Activated CD4-positive, alpha-beta T cell treated with anti-CD3 and anti-CD28 coated beads for 4 hours (primary cell): ENCODE measurements at regions not wholly inside any gene's neighbourhood (a gene's known extent, or its start where the extent isn't known, plus 50 kb on each side); places are given as distances from the start of the nearest gene placed in this dataset.

Experiments
- DNase-seq, 2 donors: peaks; one replicate each; pipeline ENCODE4 v3.0.0-alpha.2; 2020

DNA sequence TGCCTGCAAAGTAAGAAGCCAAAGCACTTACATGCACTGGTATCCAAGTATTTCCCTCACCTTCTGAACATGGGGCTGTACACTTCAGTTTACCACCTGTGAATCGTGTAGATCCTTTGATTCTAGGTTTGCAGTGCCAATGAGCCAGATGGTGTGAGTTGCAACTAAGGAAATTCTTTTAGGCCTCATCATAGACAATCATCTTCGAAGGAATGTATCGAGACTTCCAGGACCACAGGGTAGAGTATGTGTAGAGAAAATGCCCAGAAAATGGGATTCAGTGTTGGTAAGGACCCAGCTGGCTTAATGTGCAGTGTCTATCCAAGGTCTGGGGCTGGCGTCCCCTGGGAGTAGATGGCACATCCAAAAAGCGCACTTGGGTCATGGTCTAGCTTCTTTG is 323.2 kb upstream of the TPM1 start:
- DNase-seq, result no peak

DNA sequence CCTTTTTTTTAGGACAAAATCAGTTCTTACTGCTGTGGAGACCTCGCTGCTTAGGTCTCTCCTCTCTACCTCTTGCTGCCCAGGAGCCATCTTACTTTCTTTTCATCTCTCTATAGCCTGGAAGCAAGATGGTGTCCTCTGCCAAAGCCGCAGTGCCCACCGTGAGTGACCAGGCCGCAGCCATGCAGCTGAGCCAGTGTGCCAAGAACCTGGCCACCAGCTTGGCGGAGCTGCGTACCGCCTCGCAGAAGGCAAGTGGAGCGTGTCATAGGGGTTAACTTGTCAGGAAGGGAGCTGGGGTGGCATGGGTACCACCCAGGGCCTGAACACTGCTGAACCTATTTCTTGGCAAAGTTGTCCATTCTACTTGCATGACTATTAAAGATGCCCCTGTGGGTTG is 320.3 kb upstream of the TPM1 start:
- DNase-seq, result no peak

DNA sequence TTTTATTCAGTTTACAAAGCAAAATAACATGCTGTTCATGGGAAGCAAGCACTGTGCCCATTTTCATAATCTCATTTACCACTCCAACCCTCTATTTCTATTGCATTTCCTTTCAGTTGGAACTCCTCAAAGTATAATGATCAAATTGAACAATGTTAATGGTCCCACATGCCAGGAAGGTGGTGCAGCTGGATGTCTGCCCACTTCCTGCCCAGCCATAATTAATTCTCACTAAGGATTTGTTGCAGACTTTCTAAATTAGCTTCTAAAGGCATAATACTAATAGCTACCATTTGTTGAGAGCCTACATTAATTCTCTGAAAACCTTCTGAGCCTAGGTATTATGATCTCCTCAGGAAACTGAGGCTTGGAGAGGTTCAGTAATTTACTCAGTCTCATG is 316.1 kb upstream of the TPM1 start:
- DNase-seq, result no peak

DNA sequence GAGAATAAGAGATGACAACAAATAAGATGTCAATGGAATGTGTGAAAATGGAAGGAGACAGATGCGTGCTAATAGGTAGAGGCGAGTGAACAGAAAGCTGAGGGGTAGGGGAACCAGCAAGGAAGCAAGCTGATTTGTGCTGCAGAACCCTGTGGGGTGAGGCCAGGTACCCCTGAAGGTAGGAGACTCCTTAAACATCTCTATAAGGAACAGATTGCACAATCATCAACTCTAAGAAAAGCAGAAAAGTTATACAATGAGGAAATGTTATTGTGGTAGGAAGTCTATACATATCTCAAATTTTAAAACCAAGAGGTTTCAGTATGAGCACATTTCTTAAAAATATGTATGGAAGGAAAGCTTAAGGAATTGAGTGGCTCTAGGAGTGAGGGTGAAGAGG is 315.0 kb upstream of the TPM1 start:
- no peak for DNase-seq

DNA sequence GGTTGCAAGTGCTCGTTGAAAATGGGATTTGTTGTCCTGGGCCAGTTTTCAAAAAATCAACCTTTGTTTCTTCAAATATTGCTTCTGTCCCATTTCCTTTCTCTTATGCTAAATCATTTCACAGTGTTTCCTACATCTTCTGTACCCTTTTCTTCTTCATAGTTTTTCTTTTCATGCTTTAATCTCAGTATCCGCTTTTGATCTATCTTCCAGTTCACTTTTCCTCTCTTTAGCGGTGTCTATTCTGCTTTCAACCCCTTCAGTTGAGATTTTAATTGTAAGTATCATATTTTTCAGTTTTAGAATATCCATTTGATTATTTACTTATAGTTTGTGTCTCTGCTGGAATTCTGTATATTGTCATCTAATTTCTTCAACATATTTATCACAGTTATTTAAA is 311.7 kb upstream of the TPM1 start:
- DNase-seq, result no peak

DNA sequence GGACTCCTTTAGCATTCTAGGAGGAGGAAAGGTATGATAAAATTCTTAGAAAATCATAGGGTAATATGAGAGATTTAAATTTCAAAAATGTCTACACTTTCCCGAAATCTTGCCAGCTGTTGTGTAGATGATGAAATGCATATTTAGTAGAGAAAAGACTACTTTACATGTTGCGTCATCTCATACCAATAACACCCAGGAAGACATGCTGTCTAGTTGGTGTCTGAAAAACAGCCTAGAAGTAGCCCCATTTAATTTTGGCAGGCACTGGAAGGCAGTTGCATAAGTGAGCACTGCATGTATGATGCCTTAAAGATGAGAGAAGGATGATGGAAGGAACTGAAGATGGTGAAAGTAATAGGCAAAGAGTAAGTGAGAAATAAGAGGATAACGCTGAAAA is 310.5 kb upstream of the TPM1 start:
- DNase-seq, result no peak

DNA sequence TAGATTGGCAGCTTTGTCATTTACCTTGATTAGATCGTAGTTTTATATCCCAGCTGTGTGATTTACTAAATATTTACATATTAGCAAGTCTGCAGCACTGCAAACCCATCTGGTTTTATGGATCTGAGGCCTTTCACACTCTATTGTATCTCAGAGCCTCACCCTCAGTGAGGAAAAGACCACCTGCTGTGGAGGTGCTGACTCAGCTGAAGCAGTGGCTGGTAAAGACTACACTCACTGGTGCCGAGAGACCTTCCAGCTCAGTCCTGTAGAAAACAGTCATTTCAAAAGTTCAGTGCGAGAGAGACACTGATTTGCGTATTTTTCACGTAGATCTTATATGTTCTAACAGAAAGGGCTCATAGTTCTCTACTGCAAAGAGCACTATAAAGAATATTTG is 307.8 kb upstream of the TPM1 start:
- DNase-seq, result no peak

DNA sequence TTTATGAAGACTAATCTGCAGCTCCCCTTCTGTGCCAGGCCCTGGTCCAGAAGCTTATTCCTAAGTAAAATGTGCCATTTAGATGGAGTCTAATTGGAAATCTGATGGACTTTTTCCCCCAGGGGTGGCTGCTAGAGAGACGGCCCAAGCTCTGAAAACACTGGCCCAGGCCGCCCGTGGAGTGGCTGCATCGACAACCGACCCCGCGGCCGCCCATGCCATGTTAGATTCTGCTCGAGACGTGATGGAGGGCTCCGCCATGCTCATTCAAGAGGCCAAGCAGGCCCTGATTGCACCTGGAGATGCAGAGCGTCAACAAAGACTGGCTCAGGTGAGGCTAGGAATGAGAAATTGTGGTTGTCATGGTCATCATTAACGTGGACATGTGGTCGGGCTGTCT is 305.8 kb upstream of the TPM1 start:
- no peak for DNase-seq

DNA sequence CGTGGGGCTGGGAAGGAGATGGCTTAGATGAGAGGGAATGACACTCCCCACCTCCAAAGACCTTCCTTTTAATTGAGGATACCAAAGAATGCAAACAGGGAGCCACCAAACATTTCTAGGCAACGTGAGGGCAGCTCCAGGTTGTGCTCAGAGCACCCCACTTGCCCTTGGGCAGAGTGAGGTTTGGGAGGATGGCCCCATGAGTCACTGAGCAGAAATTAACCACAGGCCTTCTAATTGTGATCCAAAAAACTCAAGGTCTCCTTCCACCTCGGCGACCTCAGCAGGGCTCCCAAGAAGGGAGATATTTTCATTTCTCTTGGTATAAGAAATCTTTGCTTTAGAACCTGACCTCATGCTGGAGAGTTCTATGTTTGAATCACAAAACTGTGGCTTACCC is 305.0 kb upstream of the TPM1 start:
- no peak for DNase-seq

DNA sequence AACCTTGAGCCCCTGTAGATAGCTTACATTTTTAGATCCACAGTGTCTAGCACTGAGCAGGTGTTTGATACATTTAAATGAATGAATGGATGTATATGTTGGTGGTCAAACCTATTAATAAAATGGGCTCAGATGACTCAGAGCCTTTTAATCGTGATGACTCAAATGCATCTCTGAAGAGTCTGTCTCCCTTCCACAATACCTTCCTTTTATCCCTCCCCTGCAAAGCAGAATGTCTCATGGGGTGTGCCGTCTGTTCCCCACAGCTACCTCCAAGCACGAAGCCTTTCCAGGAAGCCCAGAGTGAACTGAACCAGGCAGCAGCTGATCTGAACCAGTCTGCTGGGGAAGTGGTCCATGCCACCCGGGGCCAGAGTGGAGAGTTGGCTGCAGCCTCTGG is 303.5 kb upstream of the TPM1 start:
- no peak for DNase-seq

DNA sequence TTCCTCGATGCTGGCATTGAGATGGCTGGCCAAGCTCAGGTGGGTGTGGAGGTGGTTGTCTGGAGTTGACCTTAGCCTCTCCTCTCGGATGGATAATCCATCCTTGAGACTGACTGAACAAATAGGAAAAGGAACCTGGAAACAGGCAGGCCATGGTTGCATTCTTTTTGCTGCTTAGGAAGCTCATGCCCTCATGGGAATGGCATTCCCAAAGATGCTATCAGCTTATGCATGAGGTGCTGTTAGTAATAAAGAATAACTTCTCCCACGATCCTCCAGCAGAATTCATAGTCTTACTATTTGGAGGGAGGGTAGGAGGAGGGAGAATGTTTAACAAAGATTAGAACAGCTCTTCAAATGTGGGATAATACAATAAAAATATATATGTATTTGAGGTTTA is 303.0 kb upstream of the TPM1 start:
- DNase-seq, result no peak

DNA sequence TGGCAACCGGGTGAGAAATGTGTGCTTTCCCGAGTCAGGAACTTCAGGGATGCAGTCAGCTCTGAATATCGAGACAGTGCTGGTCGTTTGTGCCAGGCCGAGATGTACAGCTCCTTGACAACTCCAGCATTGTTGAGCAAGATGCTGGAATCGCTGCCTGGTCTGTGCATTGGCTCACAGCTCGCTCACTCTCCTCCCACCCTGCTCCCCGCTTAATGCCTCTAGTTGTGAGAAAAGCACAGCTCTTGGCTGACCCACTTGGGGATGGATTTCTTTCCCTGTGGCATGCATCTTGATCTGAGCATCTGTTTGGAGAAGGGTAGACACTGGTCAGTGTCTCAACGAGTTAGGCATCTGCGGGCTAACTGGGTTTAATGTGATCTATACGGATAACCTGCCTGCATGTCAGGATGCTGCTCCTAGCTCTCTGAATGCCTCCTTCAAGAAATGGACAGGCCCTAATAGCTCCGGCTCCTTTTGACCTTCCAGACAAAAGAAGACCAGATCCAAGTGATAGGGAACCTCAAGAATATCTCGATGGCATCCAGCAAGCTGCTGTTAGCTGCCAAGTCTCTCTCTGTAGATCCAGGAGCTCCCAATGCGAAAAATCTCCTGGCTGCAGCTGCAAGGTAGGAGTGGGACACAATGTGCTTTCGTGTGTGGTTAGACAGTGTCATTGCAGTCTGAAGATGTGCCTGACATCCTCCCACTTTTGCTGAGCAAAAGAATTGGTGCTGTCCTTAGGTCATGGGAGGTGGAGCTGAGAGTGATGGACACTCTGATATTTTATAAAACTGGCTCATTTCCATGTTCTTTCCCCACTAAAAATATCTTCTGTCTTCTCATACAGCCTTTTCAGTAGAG is 302.2 kb upstream of the TPM1 start:
- no peak for DNase-seq

DNA sequence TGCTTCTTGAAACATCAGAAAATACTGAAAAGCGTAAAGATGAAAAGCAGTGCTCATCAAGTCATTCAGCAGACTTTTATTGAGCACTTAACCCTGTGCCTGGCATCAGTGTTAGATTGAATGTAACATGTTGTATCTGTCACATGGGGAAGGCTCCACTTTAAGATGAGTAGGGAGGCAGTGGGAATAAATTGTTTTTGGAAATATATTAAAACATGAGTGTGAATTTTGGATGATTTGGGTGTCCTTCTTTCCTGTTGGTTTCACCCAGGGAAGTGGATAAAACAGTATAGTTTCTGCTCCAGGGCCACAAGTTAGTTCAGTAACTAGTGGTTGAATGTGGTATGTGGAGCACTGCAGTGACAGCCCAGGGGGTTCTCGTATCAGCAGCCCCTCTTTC is 301.4 kb upstream of the TPM1 start:
- no peak for DNase-seq

DNA sequence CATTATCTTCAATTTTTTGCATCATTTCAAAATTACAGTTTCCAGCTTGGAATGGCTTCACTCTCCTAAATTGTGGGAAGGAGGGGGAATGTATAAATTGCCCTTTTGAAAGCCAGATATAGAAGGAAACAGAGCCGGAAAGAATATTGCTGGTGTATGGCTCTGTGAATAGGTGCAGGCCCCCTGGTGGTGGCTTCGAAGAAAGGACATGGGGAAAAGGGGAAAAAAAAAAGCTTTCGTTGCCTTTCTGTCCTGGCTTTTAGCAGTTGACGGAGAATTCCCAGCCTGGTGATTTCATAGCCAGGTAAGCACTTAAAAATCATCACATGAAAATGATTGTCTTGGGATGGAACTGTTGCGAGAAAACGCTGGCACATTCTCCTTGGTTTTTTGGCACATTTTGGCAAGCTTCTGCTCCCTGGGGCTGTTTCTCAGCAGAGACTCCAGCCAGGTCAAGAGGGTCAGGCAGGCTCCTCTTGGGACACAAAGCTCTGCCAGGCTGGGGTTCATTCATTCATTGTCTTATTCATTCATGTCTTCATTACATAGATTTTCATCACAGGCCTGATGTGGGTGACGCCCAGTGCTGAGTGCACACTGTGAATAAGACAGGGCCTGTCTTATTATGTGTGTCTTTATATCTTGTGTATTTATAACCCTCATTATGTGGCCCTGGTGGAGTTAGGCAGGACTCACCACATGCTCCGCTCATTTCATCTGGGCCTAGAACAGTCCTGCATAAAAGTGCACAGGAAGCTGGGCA is 300.0 kb upstream of the TPM1 start:
- peak; percentile 19 to 21 for DNase-seq

DNA sequence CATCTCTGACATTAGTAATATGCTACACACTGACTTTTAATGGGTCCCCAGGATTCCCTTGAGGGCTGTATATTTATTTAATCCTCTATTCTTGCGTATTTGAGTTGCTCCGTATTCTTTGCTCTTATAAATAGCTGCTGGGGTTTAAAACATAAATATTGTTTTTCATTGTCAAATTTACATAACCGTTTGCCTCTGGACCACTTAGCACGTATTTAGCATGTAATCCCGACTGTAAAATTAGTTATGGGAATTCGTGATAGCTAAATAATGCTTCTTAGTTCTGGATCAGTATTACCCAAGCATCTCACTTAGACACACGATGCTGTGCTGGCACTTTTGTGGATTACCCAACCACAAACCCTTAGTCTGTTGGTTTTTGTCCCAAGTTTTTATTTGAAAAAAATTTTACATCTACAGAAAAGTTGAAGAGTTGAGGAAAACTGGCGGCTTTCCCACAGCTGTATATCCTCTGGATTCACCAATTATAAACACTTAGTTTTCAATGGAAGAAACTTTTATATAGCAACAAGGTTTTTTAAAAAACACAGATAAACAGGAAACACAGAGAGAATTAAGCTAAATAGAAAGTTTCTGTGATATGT is 296.8 kb upstream of the TPM1 start:
- no peak for DNase-seq

DNA sequence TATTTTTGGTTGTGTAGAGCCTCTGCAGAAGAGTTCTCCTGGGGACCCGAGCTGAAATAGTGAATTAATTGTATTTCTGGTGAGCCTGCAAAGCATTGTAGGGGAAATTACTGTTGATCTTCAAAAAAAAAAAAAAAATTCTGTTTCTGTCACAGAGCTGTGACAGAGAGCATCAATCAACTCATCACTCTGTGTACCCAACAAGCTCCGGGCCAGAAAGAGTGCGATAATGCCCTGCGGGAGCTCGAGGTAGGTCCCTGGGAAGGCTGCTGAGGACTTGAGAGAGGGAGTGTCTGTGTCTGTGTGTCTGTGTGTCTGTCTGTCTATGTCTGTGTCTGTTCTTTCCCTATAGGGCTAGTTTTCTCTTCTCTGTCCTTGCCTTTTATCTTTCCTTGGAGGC is 294.4 kb upstream of the TPM1 start:
- no peak for DNase-seq

DNA sequence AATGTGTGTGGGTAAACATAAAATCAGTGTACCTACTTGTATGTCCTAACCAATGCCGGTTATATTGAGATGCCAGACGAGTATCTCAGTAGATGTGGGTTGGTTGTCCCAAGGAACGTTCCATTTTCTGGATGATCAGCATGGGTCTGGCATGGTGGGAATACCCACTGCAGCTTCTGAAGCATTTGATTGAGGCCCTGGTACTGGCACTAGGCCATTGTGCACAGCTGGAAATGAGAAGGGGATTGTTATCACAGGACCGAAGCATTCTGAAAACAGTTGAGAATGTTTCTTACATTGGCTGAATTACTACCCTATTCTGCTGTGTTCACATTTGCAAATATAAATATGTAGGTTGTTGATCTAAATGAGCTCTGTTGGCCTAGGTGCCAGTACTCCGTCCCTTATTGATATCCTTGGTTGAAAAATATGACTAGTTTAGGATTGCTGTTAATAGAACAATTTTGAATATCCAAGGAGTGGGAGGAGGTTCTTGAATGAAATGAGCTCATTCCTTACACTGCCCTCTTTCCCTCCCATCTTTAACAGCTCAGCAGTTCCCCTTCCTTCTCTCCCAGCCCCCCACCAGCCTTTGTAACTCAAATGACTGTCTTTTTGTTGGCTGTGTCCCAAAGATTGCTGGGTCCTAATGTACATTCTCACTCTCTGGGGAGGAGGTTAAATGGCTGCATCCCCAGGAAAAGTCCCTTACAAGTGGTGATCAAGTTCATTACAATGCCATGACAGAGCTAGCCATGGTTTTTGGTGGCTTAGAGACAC is 293.3 kb upstream of the TPM1 start:
- DNase-seq, result no peak

DNA sequence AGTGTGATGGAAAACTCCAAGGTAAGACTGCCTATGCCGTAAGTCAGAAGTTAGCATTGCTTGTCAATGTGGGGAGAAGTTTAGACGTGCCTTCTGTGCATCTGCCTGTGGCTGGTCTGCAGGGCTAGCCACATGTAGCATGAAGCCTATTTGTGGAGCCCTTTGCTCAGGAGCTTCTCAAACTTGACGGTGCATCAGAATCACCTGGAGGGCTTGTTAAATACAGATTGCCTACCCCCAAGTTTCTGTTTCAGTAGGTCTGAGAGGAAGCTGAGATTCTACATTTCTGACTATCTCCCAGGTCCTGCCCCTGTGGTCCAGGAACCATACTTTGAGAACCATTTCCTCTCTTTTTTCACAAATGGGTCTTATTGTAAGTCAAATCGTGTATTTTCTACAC is 292.1 kb upstream of the TPM1 start:
- DNase-seq, result no peak

DNA sequence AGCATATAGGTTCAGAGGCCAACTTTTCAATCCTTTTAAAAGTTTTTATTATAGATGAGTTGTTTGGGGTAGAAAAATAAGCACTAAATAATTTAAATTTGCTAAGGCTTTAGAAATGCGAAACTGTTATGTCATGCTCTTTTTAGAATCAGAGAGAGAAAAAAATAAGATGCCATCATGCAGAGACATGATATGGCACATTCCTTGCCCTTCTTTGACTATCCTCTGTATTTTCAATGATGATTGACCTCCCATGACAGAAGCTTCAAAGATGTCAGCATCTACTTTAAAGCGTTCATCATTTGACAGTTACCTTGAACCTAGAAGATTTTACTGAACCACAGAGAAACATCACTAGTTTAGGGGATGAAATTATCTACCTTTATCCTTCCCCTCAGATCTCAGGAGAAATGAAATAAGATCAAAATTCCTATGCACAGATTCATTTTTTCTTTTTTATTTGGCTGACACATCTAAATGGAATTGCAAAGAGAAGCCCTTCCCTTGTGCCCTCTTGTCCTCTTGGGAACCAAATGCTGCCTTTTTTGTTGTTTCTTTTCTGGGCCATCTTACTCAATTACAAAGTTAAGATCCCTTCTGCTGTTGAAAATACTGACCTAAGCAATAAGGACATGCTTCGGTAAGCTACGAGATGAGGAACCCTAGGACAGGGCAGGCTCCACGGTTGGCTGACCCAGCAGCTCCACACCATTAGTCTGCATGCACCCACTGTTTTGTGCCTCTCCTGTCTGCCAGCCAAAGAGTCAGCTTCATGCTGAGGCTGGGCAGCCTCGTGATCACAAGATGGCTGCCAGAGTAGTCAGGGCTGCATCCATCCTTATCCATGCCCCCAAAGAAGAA is 289.7 kb upstream of the TPM1 start:
- DNase-seq, result no peak

DNA sequence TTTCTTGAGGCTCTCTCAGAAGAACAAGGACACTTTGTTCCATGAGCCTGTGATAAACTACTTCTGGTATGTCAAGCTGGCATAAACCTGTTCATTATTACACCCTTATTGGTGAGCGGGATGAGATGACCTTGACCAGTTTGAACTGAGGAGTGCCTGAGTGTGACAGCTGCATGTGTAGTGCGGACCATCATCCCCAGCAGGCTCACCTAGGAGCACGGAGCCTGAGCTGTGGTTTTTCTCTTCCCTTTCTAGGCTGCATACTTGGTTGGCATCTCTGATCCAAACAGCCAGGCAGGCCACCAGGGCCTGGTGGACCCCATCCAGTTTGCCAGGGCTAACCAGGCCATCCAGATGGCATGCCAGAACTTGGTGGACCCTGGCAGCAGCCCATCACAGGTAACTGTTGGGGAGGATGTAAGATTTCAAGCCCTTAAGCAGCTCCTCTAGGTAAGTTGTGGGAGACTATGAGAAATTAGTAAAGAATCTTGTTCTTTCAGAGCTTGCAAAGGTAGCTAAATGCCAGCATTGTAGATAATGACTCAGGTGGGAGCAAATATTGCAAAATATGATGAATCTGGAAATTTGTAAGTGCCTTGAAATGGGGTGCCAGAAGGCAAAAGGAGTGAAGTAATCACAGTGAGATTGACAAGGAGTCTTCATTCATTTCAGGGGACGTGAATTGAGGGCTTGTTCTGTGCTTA is 288.9 kb upstream of the TPM1 start:
- no peak for DNase-seq

DNA sequence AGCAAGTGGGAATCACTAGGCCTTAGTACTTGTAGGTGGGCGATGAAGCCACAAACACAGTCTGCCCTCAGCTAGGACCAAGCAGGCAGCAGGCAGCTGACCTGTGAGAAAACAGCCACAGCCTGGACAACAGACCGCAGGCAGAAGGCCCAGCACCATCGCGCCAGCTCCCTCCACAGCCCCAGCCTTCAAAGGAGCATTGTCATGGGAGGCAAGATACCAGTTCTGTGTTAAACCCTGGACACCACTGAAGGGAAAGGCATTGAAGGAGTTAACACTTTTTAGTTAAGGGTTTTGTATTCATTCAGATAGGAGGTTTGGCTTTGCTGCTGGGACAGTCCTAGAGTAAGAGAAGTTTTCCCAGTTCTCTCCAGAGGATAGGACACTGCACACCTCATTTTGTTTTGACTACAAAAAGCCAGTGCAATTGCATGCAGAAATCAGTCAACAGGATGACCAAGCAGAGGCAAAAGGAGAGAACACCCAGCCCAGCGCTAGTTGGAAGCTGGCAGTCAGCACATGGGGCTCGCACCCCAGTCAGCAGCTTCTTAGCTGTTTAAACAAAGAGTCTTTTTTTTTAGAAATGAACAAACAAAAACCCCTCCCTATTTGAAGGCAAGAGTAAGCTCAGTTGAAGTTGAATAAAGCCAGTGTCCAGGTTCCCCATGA is 286.1 kb upstream of the TPM1 start:
- DNase-seq, result no peak
